Fibroblast of mammary gland (primary cell): ENCODE measurements at regions not wholly inside any gene's neighbourhood (a gene's known extent, or its start where the extent isn't known, plus 50 kb on each side); places are given as distances from the start of the nearest gene placed in this dataset.
A peak's percentile ranks its signal among the peaks of the same experiment; 100 is the strongest.

Experiments used
- DNase-seq: peaks from one replicate; pipeline ENCODE4 v3.0.0-alpha.2; 2010; ENCODE audit warnings: low read depth
- H3K4me3 ChIP-seq: 2 replicates; pipeline ENCODE4 v1.5.1; 2011; ENCODE audit warnings: low read depth, mild to moderate bottlenecking, low read length, moderate library complexity; ENCODE audit not compliant: control insufficient read depth
- TF ChIP-seq, protein P1 (sequence below): conservative IDR thresholded peaks from 2 replicates; pipeline ENCODE4 v1.5.1; 2011; ENCODE audit warnings: low read depth, low read length, inconsistent platforms; ENCODE audit not compliant: control insufficient read depth, insufficient read depth

DNA sequence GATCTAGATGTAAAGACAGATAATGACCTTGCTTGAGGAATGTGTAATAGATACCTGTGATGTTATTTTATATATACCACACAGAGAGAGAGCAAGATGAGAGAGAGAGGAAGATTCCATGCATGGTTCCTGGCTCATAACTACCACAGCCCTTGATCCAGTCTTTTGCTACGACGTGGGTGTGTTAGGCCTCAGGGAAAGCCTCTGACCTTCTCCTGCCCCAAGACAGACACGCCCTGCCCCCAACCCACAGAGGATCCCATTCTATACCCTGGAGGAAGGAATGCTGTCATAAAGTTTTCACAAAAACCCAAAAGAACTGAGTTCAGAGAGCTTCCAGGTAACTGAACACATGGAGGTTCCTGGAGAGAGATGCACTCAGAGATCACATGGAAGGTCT, 193.1 kb downstream of the ZEB2 start:
- H3K4me3 ChIP-seq = no peak overlapping the region
- no peak for DNase-seq
- TF ChIP-seq, protein P1, sequence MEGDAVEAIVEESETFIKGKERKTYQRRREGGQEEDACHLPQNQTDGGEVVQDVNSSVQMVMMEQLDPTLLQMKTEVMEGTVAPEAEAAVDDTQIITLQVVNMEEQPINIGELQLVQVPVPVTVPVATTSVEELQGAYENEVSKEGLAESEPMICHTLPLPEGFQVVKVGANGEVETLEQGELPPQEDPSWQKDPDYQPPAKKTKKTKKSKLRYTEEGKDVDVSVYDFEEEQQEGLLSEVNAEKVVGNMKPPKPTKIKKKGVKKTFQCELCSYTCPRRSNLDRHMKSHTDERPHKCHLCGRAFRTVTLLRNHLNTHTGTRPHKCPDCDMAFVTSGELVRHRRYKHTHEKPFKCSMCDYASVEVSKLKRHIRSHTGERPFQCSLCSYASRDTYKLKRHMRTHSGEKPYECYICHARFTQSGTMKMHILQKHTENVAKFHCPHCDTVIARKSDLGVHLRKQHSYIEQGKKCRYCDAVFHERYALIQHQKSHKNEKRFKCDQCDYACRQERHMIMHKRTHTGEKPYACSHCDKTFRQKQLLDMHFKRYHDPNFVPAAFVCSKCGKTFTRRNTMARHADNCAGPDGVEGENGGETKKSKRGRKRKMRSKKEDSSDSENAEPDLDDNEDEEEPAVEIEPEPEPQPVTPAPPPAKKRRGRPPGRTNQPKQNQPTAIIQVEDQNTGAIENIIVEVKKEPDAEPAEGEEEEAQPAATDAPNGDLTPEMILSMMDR = no peak

DNA sequence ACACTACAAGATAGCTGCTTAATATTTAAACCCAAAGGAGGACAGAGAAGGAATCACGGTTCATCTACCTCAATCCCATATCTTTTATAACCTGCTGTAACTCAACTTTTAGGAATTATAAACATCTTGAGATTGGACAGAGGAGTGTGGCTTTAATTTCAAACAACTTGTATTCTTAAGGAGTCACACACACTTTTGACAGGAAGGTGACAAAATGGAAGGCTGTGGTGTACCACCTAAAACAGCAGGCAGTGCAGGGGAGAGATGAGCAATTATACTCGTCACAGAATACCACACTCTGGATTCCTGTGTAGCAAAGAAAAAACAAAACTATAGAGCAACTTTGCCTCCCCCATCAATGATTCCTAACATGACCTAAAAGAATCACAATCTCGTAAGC, 194.8 kb downstream of the ZEB2 start:
- no peak overlapping the region for H3K4me3 ChIP-seq

DNA sequence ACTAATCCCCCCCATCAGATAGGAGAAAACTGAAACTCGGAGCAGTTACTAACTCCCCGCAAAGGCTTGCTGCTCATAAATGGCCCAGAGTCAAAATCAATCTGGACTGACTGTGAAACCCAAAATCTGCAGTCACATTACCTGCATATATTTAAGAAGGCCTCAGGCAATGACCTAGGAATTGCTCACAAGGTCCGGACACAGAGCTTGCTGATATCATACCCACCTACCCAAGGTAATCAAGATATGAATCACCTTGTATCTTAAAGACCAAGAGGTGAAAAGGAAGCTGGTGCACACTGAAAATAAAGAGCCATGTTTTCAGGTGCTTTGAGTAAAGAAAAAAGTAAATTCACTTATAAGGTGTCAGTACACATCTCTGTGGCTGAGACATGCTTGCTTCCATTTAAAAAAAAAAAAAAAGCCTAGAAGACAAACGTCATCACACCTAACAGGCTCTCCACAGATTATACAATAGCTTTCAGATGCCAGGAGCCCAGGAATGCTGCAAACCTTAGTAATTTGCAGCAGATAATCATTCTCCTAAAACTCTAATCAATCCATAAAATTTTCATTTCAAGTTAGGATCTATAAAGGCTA, 195.4 kb downstream of the ZEB2 start:
- TF ChIP-seq, protein P1 = no peak
- no peak overlapping the region for H3K4me3 ChIP-seq
- no peak for DNase-seq

More for the DNA sequence above, 194.8 kb downstream of the ZEB2 start:
- TF ChIP-seq, protein P1 = no peak
- no peak for DNase-seq

DNA sequence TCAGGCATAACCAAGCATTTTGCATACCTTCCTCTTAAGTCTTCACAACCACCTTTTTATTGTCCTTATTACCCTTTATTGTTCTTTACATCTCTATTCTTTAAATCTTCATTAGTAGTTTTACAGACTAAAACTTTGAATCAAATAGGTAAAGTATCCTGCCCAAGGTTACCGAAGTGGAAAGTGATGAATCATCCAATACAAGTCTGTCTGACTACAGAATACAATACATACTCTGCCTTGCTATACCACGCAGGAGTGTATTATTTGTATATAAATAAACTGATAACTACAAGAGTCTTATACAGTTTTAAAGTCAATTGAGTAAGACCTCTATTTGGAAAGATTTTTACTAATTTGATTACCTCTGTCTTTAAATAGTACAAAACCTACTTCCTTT, 196.0 kb downstream of the ZEB2 start:
- TF ChIP-seq, protein P1 = no peak
- H3K4me3 ChIP-seq = no peak overlapping the region
- no peak for DNase-seq

DNA sequence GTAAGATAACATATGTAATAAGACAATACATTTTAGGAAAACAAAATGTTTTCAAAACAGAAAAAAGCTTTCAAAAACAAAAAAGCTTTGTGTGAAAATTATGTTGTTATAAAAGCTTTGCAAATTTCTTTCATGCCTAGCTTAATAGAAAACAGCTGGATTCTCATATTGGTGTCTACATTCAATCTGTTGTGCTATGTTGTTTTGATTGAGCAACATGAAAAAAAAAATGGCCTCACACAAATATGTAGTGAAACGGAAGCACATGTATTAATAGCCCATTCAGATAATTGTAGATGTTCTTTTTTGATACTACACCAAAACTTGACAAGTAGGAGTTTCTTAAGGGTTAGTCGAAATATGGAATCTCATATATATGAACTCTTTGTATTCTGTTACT, 197.5 kb downstream of the ZEB2 start:
- peak; percentile 67 for DNase-seq
- TF ChIP-seq, protein P1 = no peak
- no peak overlapping the region for H3K4me3 ChIP-seq

DNA sequence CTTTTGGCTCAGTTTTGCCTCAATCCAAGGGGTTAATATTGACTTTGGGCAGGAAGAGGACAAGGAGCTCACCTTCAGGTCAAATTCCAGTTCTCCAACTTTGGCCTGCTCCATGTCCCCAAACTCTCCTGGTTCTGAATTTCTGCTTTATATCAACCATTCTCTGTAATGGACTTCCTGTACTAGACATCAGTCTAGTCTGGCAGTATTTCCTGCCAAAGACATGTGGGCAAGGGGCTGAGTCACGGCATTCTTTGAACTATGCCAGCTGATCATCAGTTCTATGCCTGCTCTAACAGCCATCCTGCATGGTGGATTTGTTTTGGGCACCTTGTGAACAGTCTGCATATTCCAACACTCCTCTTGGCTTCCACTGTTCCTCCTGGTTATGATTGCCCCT, 199.4 kb downstream of the ZEB2 start:
- no peak overlapping the region for H3K4me3 ChIP-seq
- DNase-seq = peak; percentile 63
- TF ChIP-seq, protein P1 = no peak
